Large intestine (tissue), 3 donors: ENCODE measurements at regions not wholly inside any gene's neighbourhood (a gene's known extent, or its start where the extent isn't known, plus 50 kb on each side); places are given as distances from the start of the nearest gene placed in this dataset.
A peak's percentile ranks its signal among the peaks of the same experiment; 100 is the strongest.
"Not testable (repeated sequence)": the region's sequence is repeated elsewhere in the genome, so short reads cannot be mapped to it uniquely, and the experiment has no call there.

Experiments
- DNase-seq, 2 donors: peaks; one replicate each; pipeline versions ENCODE4 v3.0.0 to v3.0.0-alpha.2; 2013
- H3K27ac ChIP-seq: one replicate; pipeline ENCODE4 v1.5.1; 2013; ENCODE audit warnings: low read length
- H3K27me3 ChIP-seq: 2 replicates; pipeline ENCODE4 v1.6.1; 2013; ENCODE audit warnings: low read length; ENCODE audit not compliant: control insufficient read depth, insufficient read depth
- H3K36me3 ChIP-seq: 2 replicates; pipeline ENCODE4 v1.6.1; 2013; ENCODE audit warnings: low read length; ENCODE audit not compliant: control insufficient read depth, insufficient read depth
- H3K4me1 ChIP-seq: one replicate; pipeline ENCODE4 v1.6.1; 2013; ENCODE audit warnings: low read length; ENCODE audit not compliant: control insufficient read depth, insufficient read depth
- H3K4me3 ChIP-seq: one replicate; pipeline ENCODE4 v1.5.1; 2013; ENCODE audit warnings: low read length
- H3K9me3 ChIP-seq: one replicate; pipeline ENCODE4 v1.6.1; 2013; ENCODE audit warnings: mild to moderate bottlenecking, low read depth, low read length, moderate library complexity; ENCODE audit not compliant: control insufficient read depth
- WGBS: methylation state at CpG from one replicate; pipeline ENCODE4 v1.1.5; 2013; ENCODE audit warnings: low lambda C conversion rate; ENCODE audit not compliant: insufficient coverage; 5-methylcytosine and 5-hydroxymethylcytosine counted together

GRCh38 chr12:95358111-95359083, 115.6 kb upstream of the METAP2 start:
- WGBS, result no CpG with 5 or more reads among the region's 11 CpGs
- DNase-seq, result no peak

GRCh38 chr12:95365912-95366311, 108.0 kb upstream of the METAP2 start:
- H3K4me1 ChIP-seq, result no peaks in the 10 kb centered on the region
- no peak overlapping the region for H3K4me3 ChIP-seq
- H3K36me3 ChIP-seq, result no peaks in the 10 kb centered on the region
- no peaks in the 10 kb centered on the region for H3K27me3 ChIP-seq
- no peaks in the 10 kb centered on the region for H3K9me3 ChIP-seq
- no peak overlapping the region for H3K27ac ChIP-seq
- WGBS, result no CpG with 5 or more reads among the region's 2 CpGs
- no peak for DNase-seq

More at GRCh38 chr12:95358111-95359083, 115.6 kb upstream of the METAP2 start:
- Histone ChIP-seq H3K36me3 (no peaks in the 10 kb centered on the region), H3K9me3 (no peaks in the 10 kb centered on the region), H3K4me3 (no peak overlapping the region), H3K4me1 (no peaks in the 10 kb centered on the region), H3K27ac (no peak overlapping the region), H3K27me3 (no peaks in the 10 kb centered on the region)

GRCh38 chr12:95368931-95369330, 105.0 kb upstream of the METAP2 start:
- H3K36me3 ChIP-seq, result no peaks in the 10 kb centered on the region
- H3K4me1 ChIP-seq, result no peaks in the 10 kb centered on the region
- H3K4me3 ChIP-seq, result no peak overlapping the region
- WGBS, result 78% methylated on average over 1 of the region's 2 CpGs
- H3K27me3 ChIP-seq, result no peaks in the 10 kb centered on the region
- no peak overlapping the region for H3K27ac ChIP-seq
- H3K9me3 ChIP-seq, result no peaks in the 10 kb centered on the region
- no peak for DNase-seq

GRCh38 chr12:95371571-95371970, 102.4 kb upstream of the METAP2 start:
- no peaks in the 10 kb centered on the region for H3K36me3 ChIP-seq
- H3K9me3 ChIP-seq, result no peaks in the 10 kb centered on the region
- H3K4me1 ChIP-seq, result no peaks in the 10 kb centered on the region
- H3K27ac ChIP-seq, result no peak overlapping the region
- no peak for DNase-seq
- 88% methylated on average over 1 of the region's 5 CpGs for WGBS
- H3K27me3 ChIP-seq, result no peaks in the 10 kb centered on the region
- H3K4me3 ChIP-seq, result no peak overlapping the region

- not testable (repeated sequence) for DNase-seq, H3K9me3 ChIP-seq, H3K4me1 ChIP-seq, H3K27ac ChIP-seq, H3K4me3 ChIP-seq, H3K27me3 ChIP-seq, H3K36me3 ChIP-seq
- WGBS, result no CpG with 5 or more reads among the region's 23 CpGs
These were observed 94.5 kb upstream of the METAP2 start for GRCh38 chr12:95379481-95379880.

GRCh38 chr12:95380334-95380733, 93.6 kb upstream of the METAP2 start:
- not testable (repeated sequence) for H3K36me3 ChIP-seq, H3K9me3 ChIP-seq, DNase-seq, H3K27me3 ChIP-seq, H3K27ac ChIP-seq, H3K4me1 ChIP-seq, H3K4me3 ChIP-seq
- WGBS, result no CpG with 5 or more reads among the region's 14 CpGs

- peak overlapping the region; percentile 42 for H3K27ac ChIP-seq
- H3K4me1 ChIP-seq, result no peaks in the 10 kb centered on the region
- no peaks in the 10 kb centered on the region for H3K36me3 ChIP-seq
- H3K4me3 ChIP-seq, result peak overlapping the region; percentile 23
- WGBS, result 100% methylated on average over 2 of the region's 5 CpGs
- no peak for DNase-seq
- no peaks in the 10 kb centered on the region for H3K9me3 ChIP-seq
- no peaks in the 10 kb centered on the region for H3K27me3 ChIP-seq
These were observed 92.8 kb upstream of the METAP2 start for GRCh38 chr12:95380997-95381786.

GRCh38 chr12:95383920-95384319, 90.0 kb upstream of the METAP2 start:
- H3K27ac ChIP-seq, H3K4me1 ChIP-seq, H3K9me3 ChIP-seq, H3K36me3 ChIP-seq, H3K27me3 ChIP-seq, DNase-seq, H3K4me3 ChIP-seq: not testable (repeated sequence)
- WGBS, result 80% methylated on average over 1 of the region's 8 CpGs

- H3K36me3 ChIP-seq, result no peaks in the 10 kb centered on the region
- no peaks in the 10 kb centered on the region for H3K9me3 ChIP-seq
- no peak for DNase-seq
- H3K4me1 ChIP-seq, result no peaks in the 10 kb centered on the region
- 83% methylated on average over 2 of the region's 5 CpGs for WGBS
- no peak overlapping the region for H3K27ac ChIP-seq
- H3K4me3 ChIP-seq, result no peak overlapping the region
- no peaks in the 10 kb centered on the region for H3K27me3 ChIP-seq
These were observed 89.2 kb upstream of the METAP2 start for GRCh38 chr12:95384785-95385184.

GRCh38 chr12:95385246-95386035, 88.5 kb upstream of the METAP2 start:
- no peak for DNase-seq
- Histone ChIP-seq H3K27ac (no peak overlapping the region), H3K27me3 (no peaks in the 10 kb centered on the region), H3K4me1 (no peaks in the 10 kb centered on the region), H3K9me3 (no peaks in the 10 kb centered on the region), H3K4me3 (no peak overlapping the region), H3K36me3 (no peaks in the 10 kb centered on the region)
- WGBS, result 85% methylated on average over 4 of the region's 12 CpGs
